GM12891 (cell line): ENCODE measurements at regions not wholly inside any gene's neighbourhood (a gene's known extent, or its start where the extent isn't known, plus 50 kb on each side); places are given as distances from the start of the nearest gene placed in this dataset.

Experiments used
- DNase-seq: peaks from one replicate; pipeline ENCODE4 v3.0.0; 2011; ENCODE audit warnings: low spot score; ENCODE audit not compliant: insufficient read length
- FAIRE-seq: peaks from 2 replicates; lab custom pipeline; 2011; peaks lifted over from hg19 to GRCh38; lab: Jason Lieb, UNC
- PAX5 ChIP-seq: IDR thresholded peaks from 2 replicates; pipeline ENCODE4 v1.6.1; 2011; ENCODE audit warnings: low read length, moderate library complexity, mild to moderate bottlenecking; ENCODE audit not compliant: insufficient read depth, severe bottlenecking
- POLR2A ChIP-seq: IDR thresholded peaks from 2 replicates; pipeline ENCODE4 v1.6.1; 2011; ENCODE audit warnings: low read depth, low read length, control low read depth
- POLR2AphosphoS5 ChIP-seq: IDR thresholded peaks from 2 replicates; pipeline ENCODE4 v1.6.1; 2011; ENCODE audit warnings: low read depth, low read length, control low read depth
- POU2F2 ChIP-seq: IDR thresholded peaks from 2 replicates; pipeline ENCODE4 v1.6.1; 2011; ENCODE audit warnings: low read depth, mild to moderate bottlenecking, control low read depth, low read length, moderate library complexity
- SPI1 ChIP-seq: IDR thresholded peaks from 2 replicates; pipeline ENCODE4 v1.6.1; 2011; ENCODE audit warnings: low read depth, low read length, control low read depth
- TAF1 ChIP-seq: IDR thresholded peaks from 2 replicates; pipeline ENCODE4 v1.6.1; 2011; ENCODE audit warnings: low read depth, low read length, control low read depth

GRCh38 chr5:107282061-107282460 lies 388.7 kb downstream of the EFNA5 start:
- no peak for FAIRE-seq

GRCh38 chr5:107278774-107279173 lies 392.0 kb downstream of the EFNA5 start:
- TF ChIP-seq POLR2A (no peak), POU2F2 (no peak), PAX5 (no peak), POLR2AphosphoS5 (no peak), SPI1 (no peak), TAF1 (no peak)
- FAIRE-seq (no peak), DNase-seq (no peak)

More at GRCh38 chr5:107282061-107282460, 388.7 kb downstream of the EFNA5 start:
- TF ChIP-seq POU2F2 = no peak
- no peak for TF ChIP-seq SPI1
- no peak for TF ChIP-seq PAX5
- no peak for TF ChIP-seq TAF1
- no peak for TF ChIP-seq POLR2A
- no peak for TF ChIP-seq POLR2AphosphoS5
- no peak for DNase-seq

DNA sequence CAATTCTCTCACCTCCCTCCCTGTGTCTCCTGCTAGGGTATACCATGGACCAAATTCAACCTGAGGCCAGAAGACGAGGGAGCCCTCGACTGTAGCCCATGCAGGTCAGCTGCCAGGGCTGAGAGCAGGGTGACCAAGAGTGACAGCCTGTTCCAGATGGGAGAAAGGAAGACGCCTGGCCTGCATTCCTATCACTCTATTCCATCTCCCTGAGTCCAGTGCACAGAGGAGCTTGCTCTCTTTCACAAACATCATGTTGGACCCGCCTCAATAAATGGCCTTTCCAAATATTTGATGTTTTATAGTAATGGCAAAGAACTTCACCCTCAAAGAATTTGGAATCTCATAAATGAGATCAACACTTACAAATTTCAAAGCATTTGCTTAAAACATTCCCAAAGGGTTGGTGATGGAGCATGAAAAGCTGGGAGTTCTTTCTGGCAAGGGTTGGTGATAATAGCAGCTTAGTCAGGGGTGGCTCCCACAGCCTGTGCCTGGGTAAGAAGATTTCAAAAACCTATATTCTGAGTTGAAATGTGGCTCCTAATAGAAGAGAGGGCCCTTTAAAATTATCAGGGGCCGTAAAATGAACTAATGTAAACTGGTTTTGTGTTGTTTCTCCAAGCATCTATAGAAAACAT lies 393.1 kb downstream of the EFNA5 start:
- TF ChIP-seq POU2F2 (no peak), SPI1 (no peak), POLR2A (no peak), POLR2AphosphoS5 (no peak), PAX5 (no peak), TAF1 (no peak)
- no peak for FAIRE-seq
- DNase-seq = no peak

DNA sequence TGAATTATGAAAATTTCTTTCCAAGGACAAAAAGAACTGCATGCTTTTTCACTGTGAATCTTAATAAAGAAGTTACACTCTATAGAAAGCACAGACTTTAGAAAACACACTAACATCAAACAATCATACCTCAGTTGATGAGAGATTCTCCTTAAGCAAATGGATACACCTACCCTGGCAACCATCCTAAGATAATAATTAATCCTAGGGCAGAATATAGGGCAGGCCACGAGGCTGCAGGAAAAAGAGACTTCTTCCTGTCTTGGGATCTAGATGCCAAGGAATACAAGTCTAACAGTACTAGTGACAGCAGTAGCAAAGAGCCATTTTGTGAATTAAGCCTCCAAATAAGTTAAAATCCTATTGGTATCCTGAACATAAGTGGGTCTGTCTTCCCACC lies 395.4 kb downstream of the EFNA5 start:
- no peak for DNase-seq
- FAIRE-seq = no peak
- TF ChIP-seq SPI1 (no peak), PAX5 (no peak), TAF1 (no peak), POLR2A (no peak), POLR2AphosphoS5 (no peak), POU2F2 (no peak)

DNA sequence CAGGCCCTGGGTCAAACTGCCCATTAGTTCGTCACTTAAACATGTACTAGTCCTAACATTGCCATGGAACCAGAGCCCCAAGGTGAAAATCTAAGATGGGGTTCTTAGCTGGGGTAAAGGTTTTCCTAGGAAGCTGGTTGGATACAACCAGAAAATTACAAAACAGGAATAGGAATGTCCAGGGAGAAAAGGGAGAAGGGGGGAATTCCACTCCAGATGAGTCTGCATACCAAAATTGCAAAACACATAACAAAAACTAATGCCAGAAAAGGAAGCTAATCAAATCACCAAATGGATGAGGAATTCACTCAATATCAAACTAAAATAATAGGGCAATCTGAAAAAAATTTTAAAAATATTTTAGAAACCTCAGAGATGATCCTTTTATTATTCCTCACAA lies 396.2 kb downstream of the EFNA5 start:
- no peak for TF ChIP-seq SPI1
- TF ChIP-seq POLR2A = no peak
- TF ChIP-seq POU2F2 = no peak
- TF ChIP-seq TAF1 = no peak
- TF ChIP-seq POLR2AphosphoS5 = no peak
- TF ChIP-seq PAX5 = no peak
- FAIRE-seq = no peak

DNA sequence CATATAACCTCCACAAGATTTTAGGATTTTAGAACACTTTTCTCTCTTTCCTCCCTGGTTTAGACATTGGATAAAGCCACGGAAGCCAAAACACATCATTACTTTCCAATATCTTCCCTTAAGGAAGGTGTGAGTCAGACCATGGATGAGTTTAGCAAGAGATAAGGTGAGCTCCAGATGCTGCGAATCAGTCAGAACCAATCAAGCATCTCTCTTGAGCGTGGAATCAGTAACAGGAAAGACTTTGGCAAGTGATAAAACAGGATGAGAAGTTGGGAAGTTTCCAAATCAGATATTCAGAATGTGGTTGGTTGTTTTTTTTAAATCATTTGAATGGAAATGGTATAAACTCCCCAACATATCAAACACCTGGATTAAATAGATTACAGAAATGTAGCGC lies 397.8 kb downstream of the EFNA5 start:
- TF ChIP-seq POU2F2 (no peak), POLR2A (no peak), PAX5 (no peak), TAF1 (no peak), POLR2AphosphoS5 (no peak), SPI1 (no peak)
- DNase-seq (no peak), FAIRE-seq (no peak)

More for the DNA sequence above, 396.2 kb downstream of the EFNA5 start:
- no peak for DNase-seq

DNA sequence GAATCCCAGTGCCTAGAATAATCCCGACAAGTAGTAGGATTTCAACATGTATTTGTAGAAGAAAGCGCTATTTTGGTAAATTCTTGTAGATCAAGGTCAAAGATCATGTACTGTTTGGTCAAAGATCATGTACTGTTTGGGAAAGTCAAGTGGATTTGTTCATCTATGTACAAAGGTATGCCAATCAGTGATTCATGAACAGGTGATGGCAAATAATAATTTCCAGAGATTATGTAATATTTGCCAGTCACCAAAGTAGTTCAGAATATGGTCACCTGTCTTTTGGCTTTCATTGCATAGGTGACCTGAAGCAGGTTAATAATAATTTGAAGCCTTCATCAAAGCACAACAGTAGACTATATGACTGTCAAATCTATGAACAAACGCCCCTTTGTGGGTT lies 398.2 kb downstream of the EFNA5 start:
- FAIRE-seq = no peak
- no peak for DNase-seq

DNA sequence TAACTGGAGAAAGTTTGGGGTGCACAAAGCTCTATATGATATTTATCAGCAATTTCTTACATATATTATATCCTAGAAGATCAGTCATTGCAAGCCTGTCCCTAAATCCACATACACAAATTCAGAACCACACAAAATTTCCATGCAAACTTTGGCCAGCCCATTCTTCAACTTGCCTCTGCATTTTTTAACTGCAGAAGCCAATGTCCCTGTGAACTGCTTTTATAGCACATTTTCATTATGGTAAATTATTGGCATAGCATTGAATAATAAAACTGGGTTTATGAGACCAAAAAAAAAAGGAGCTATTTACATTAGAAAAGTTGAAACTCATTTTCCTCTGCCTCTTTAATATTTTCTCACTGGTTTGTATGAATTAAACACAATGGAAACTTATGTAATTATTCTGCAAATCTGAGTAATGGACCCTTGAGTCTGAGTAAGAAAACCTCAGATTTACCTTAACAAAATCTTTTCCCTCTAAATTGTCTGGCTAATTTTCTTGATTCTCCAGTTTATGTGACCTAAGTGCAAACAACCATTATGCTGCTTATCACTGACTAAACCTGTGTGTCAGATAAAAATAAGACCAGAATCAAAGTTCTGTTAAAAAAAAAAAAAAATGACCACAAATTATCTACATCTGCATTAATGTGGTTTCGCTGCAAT lies 398.9 kb downstream of the EFNA5 start:
- FAIRE-seq (no peak), DNase-seq (no peak)
- TF ChIP-seq TAF1 (no peak), PAX5 (no peak), POU2F2 (no peak), POLR2A (no peak), SPI1 (no peak), POLR2AphosphoS5 (no peak)

More for the DNA sequence above, 398.2 kb downstream of the EFNA5 start:
- TF ChIP-seq SPI1 = no peak
- no peak for TF ChIP-seq POU2F2
- no peak for TF ChIP-seq POLR2AphosphoS5
- no peak for TF ChIP-seq TAF1
- TF ChIP-seq POLR2A = no peak
- no peak for TF ChIP-seq PAX5

- FAIRE-seq = no peak
- TF ChIP-seq SPI1 (no peak), PAX5 (no peak), POLR2AphosphoS5 (no peak), POU2F2 (no peak), POLR2A (no peak)
- no peak for DNase-seq
These were observed 400.2 kb downstream of the EFNA5 start for GRCh38 chr5:107270561-107270960.
